Retinal pigment epithelial cell (primary cell): ENCODE measurements at regions not wholly inside any gene's neighbourhood (a gene's known extent, or its start where the extent isn't known, plus 50 kb on each side); places are given as distances from the start of the nearest gene placed in this dataset.
"Not testable (repeated sequence)": the region's sequence is repeated elsewhere in the genome, so short reads cannot be mapped to it uniquely, and the experiment has no call there.

Experiments used
- DNase-seq: peaks from one replicate; pipeline ENCODE4 v3.0.0-alpha.2; 2010; ENCODE audit warnings: low read depth
- H3K4me3 ChIP-seq: 2 replicates; pipeline ENCODE4 v1.5.1; 2011; ENCODE audit warnings: mild to moderate bottlenecking, low read length, control low read depth, moderate library complexity
- TF ChIP-seq, protein P1 (sequence below): conservative IDR thresholded peaks from 2 replicates; pipeline ENCODE4 v1.5.1; 2011; ENCODE audit warnings: low read depth, low read length, control low read depth, inconsistent platforms

DNA sequence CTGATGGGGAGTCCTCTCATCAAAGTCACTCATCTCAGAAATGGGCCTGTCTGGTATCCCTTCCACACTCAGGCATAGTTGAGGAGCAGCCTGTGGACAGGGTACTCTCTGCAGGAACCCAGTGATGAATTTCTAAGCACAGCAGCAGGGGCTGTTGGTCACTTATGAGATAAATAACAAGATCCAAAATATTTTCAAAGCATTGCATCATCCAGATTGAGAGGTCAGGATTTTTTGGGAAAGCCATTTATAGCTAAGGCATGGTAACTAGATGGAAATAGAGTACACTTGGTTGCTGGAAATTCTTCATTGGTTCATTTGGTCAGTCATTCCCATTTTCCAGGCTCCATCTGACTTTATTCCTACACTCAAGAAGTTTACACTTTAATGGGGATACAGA, 246.8 kb upstream of the RAI14 start:
- DNase-seq: no peak
- TF ChIP-seq, protein P1, sequence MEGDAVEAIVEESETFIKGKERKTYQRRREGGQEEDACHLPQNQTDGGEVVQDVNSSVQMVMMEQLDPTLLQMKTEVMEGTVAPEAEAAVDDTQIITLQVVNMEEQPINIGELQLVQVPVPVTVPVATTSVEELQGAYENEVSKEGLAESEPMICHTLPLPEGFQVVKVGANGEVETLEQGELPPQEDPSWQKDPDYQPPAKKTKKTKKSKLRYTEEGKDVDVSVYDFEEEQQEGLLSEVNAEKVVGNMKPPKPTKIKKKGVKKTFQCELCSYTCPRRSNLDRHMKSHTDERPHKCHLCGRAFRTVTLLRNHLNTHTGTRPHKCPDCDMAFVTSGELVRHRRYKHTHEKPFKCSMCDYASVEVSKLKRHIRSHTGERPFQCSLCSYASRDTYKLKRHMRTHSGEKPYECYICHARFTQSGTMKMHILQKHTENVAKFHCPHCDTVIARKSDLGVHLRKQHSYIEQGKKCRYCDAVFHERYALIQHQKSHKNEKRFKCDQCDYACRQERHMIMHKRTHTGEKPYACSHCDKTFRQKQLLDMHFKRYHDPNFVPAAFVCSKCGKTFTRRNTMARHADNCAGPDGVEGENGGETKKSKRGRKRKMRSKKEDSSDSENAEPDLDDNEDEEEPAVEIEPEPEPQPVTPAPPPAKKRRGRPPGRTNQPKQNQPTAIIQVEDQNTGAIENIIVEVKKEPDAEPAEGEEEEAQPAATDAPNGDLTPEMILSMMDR: no peak
- H3K4me3 ChIP-seq: no peak overlapping the region

DNA sequence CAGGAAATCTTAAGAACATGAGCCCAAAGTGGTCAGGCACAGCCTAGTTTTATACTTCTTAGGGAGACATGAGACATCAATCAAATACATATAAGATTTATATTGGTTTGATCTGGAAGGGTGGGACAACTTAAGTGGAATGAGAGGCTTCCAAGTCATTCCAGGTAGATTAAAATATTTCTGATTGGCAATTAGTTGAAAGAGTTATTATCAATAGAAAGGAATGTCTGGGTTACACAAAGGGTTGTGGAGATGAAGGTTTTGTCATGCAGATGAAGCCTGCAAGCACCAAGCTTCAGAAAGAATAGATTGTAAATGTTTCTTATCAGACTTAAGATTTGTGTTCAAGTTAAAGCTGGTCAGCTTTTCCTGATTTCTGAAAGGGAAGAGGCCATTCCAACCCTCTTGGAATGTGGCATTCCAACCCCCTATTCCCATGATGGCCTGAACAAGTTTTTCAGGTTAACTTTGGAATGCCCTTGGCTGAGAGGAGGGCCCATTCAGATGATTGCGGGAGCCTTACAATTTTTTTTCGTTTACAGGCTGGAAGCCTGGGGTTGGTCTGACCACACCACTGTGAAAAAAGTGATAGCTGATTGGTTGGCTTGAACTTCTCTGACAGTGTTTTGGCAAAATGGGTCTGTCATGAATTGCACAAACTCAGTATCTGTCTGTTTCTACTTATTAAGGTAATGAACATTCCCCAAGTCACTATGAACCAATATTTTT, 245.6 kb upstream of the RAI14 start:
- H3K4me3 ChIP-seq: no peak overlapping the region
- no peak for DNase-seq
- TF ChIP-seq, protein P1: no peak

DNA sequence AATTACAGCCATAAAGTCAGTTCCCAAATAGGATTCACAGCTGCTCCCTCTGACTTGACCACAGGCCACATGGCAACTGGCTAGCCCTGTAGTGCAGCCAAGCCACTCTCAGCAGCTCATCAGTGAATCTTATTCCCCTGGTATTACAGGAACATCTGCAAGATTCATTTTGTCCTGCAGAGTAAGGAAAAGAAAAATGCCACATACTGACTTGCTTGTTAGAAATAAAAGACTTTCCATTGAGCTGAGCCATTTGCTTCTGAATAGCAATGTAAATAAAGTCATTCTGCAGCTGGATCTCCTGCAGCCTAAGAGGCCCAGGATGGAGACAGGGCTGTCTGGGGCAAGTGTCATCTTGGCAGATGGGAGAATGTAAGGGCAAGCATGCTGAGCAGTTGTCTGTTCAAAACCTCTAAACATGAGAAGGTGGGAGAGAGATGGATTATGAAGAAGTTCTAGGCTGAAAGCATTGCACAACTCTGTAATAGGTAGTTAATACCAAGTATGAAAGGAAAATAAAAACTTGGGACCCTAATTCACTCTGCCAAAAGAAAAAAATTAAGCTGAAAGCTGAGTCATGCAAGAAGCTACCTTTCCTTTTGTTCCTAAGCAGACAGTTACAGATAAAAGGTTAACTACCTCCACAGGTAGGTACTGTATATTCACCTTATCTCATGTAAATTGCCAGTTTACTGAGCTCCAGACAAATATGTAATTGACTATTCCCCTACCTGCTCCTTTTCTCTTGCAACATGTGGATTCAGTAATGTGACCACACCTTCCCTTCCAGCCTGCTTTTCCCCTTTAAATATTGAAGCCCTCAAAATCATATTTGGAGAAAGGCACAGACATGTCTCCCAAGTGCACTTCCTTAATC, 244.4 kb upstream of the RAI14 start:
- no peak overlapping the region for H3K4me3 ChIP-seq
- DNase-seq: no peak
- TF ChIP-seq, protein P1: no peak

DNA sequence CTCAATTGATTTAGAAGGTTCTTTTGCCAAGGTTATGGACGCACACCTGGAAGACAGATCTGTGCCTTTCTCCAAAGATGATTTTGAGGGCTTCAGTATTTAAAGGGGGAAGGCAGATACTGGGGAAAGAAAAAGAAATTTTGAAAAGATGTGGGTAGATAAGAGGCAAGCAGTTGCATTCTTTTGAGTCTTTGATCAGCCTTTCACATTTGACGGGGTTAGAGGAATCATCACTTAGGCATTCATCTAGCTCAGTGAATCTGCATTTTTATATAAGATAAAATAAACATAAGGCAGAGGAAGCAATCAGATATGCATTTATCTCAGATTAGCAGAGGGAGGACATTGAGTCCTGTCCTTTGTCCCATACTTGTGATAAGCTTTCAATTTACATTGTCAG, 243.4 kb upstream of the RAI14 start:
- H3K4me3 ChIP-seq: no peak overlapping the region
- no peak for DNase-seq
- TF ChIP-seq, protein P1: no peak

DNA sequence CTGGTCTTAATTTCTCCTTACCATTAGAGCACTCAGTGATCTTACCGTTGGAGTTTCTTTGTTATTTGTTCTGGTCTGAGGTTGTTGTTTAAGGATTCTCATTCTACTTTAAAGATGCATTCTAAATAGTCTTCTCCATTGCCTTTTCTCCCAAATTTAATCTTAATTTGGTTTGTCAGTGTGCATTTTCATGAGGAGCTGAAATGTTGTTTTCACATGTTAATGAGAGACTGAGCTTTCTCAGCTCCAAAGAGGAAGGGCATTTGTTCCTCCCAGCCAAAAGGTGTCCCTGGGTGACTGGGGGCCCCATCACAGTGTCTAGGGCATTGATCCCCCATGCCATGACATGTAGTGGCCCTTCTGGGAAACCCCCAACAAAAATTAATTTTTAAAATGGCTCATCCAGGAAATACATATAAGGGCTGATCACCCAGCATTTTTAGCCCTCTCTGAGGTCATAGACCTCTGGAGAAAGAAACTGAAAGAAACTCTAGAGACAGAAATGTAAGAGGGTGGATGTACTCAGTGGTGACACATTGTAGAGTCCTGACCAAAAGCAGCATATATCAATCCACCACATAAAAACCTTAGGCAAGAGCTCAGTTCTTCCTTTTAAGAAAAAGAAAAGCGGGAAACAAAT, 240.4 kb upstream of the RAI14 start:
- TF ChIP-seq, protein P1: no peak
- DNase-seq: no peak
- H3K4me3 ChIP-seq: no peak overlapping the region

DNA sequence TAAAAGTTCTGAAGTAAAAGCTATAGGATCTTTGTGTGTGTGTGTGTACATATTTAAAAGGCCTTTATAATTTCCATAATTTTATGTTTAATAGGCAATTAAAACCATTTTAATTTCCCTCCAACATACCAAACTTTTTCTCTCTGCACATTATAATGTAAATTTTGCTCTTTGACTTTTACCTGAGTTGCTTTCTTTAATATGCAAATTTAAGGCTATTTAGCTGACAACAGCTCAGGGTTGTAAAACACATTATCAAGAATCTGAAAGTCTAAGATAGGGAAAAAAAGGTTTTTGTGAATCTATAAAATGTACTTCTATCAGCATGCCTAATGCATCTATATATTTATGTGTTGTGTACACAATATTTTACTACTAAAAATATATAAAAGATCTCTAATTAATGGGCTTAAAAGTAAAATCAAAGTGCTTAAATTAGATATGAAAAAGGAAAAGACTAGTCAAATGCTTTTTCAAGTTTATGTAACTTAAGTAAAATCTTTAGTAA, 239.6 kb upstream of the RAI14 start:
- TF ChIP-seq, protein P1: no peak
- no peak for DNase-seq
- no peak overlapping the region for H3K4me3 ChIP-seq

DNA sequence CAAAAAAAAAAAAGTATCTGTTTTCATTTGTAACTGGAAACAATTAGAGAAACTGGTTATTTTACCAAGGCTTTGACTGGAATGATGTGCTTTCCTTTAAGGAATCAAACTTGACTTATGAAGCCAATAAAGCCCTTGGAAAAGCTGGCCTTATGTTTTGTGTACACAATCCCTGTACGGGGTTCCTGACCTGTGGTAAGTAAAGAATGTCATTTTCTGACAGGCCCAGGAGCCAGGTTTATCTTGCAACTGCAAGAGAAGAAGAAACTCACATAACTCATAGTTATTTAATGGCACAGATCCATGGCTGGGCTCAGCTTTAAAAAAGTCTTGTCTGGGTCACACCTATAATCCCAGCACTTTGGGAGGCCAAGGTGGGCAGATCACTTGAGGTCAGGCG, 235.9 kb upstream of the RAI14 start:
- H3K4me3 ChIP-seq, DNase-seq: not testable (repeated sequence)
